Calu3 (cell line): ENCODE measurements at regions not wholly inside any gene's neighbourhood (a gene's known extent, or its start where the extent isn't known, plus 50 kb on each side); places are given as distances from the start of the nearest gene placed in this dataset.

Experiments
- BruUV-seq: library from RNA; stranded (reverse); fragments of 400-500 nt; replicated peaks from 2 replicates; lab custom pipeline; 2021; lab: Mats Ljungman, UMichigan
- CTCF ChIA-PET: fragments of 300-600 bp; sonication (Branson Sonifier 250); formaldehyde crosslinking; loops from one replicate; lab custom pipeline; 2022; ENCODE audit warnings: antibody characterized with exemption; lab: Charles Lee
- DNase-seq: peaks from one replicate; pipeline ENCODE4 v3.0.0; 2022
- H3K27ac Mint-ChIP-seq: one replicate; pipeline ENCODE4 v1.8.0; 2022; ENCODE audit warnings: mixed read lengths; ENCODE audit not compliant: unreplicated experiment
- H3K27me3 Mint-ChIP-seq: one replicate; pipeline ENCODE4 v1.8.0; 2022; ENCODE audit warnings: mixed read lengths; ENCODE audit not compliant: unreplicated experiment
- H3K36me3 Mint-ChIP-seq: one replicate; pipeline ENCODE4 v1.8.0; 2022; ENCODE audit warnings: mild to moderate bottlenecking, moderate library complexity, mixed read lengths; ENCODE audit not compliant: insufficient read depth, unreplicated experiment
- H3K4me1 Mint-ChIP-seq: one replicate; pipeline ENCODE4 v1.8.0; 2022; ENCODE audit warnings: mild to moderate bottlenecking, low read depth, mixed read lengths; ENCODE audit not compliant: unreplicated experiment
- H3K4me3 Mint-ChIP-seq: one replicate; pipeline ENCODE4 v1.8.0; 2022; ENCODE audit warnings: mild to moderate bottlenecking, low read depth, moderate library complexity, mixed read lengths; ENCODE audit not compliant: unreplicated experiment
- H3K9me3 Mint-ChIP-seq: one replicate; pipeline ENCODE4 v1.8.0; 2022; ENCODE audit warnings: low read depth, mixed read lengths; ENCODE audit not compliant: unreplicated experiment
- CTCF ChIP-seq: fragments of 200-600 bp; IDR thresholded peaks from one replicate; pipeline ENCODE4 v1.8.0; 2022; ENCODE audit warnings: antibody characterized with exemption; ENCODE audit not compliant: unreplicated experiment
- intact Hi-C: fragments of 100-400 bp; cut with micrococcal nuclease; formaldehyde crosslinking; loops from one replicate; pipeline ENCODE4 v1.10.0; 2022; ENCODE audit not compliant: unreplicated experiment

- no peak for DNase-seq
- Mint-ChIP-seq H3K27me3 (no peaks in the 10 kb centered on the region), H3K4me3 (no peak overlapping the region), H3K36me3 (no peaks in the 10 kb centered on the region), H3K27ac (no peak overlapping the region), H3K4me1 (peaks cover 14% of the 10 kb centered on the region), H3K9me3 (no peaks in the 10 kb centered on the region)
- BruUV-seq = no TSS peak
- CTCF ChIA-PET = no interaction called here
- intact Hi-C loops = no loop called here
- TF ChIP-seq CTCF = no peak
These were observed 55.2 kb upstream of the GIMD1 start for GRCh38 chr4:106423791-106424190.

GRCh38 chr4:106422766-106423165 is 54.2 kb upstream of the GIMD1 start:
- no TSS peak for BruUV-seq
- Mint-ChIP-seq H3K27me3 (no peaks in the 10 kb centered on the region), H3K4me3 (no peak overlapping the region), H3K4me1 (peaks cover 25% of the 10 kb centered on the region), H3K9me3 (no peaks in the 10 kb centered on the region), H3K36me3 (no peaks in the 10 kb centered on the region), H3K27ac (no peak overlapping the region)
- TF ChIP-seq CTCF = no peak
- intact Hi-C loops = no loop called here
- CTCF ChIA-PET = no interaction called here
- DNase-seq = no peak

DNA sequence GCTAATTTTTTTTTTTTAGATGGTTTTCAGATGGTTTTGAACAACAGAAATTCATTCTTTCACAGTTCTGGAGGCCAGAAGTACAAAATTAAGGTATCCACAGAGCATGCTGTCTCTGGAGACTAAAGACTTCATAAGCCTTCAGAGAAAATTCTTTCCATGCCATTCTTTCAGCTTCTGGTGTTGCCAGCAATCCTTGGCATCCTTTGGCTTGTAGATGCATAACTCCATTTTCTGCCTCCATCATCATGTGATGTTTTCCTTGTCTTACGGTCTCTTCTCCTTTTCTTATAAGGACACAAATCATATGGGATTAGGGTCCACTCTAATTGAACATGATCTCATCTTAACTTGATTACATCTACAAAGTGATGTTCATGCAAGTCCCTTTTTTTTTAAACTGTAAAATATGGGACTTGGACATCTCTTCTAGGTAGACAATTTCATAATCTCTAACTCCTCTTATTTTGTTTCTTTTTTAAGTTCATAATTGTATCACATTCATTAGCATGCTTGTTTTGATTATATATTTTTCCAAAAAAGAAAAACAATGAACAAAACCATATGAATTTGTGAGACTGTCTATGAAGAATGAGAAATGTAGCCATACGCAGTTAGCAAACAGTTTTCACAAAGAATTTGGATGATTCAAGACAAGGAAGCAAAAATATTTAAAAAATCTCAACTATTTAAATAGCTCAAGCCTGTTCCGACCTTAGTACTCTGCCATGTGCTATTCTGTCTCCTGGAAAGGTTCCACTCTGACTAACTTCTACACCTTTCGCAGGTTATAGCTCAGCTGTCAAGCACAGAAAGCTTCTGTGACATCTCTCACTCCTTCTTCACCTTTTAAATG is 53.1 kb upstream of the GIMD1 start:
- no peaks in the 10 kb centered on the region for H3K27me3 Mint-ChIP-seq
- H3K4me1 Mint-ChIP-seq = peaks cover 26% of the 10 kb centered on the region
- intact Hi-C loops = no loop called here
- H3K4me3 Mint-ChIP-seq = no peak overlapping the region
- DNase-seq = no peak
- no peaks in the 10 kb centered on the region for H3K36me3 Mint-ChIP-seq
- H3K9me3 Mint-ChIP-seq = no peaks in the 10 kb centered on the region
- no peak for TF ChIP-seq CTCF
- no peak overlapping the region for H3K27ac Mint-ChIP-seq
- CTCF ChIA-PET = no interaction called here
- BruUV-seq = no TSS peak

GRCh38 chr4:106418444-106418843 is 49.9 kb upstream of the GIMD1 start:
- DNase-seq = no peak
- TF ChIP-seq CTCF = no peak
- CTCF ChIA-PET = no interaction called here
- Mint-ChIP-seq H3K27me3 (no peaks in the 10 kb centered on the region), H3K4me3 (no peak overlapping the region), H3K4me1 (peaks cover 39% of the 10 kb centered on the region), H3K27ac (no peak overlapping the region), H3K9me3 (no peaks in the 10 kb centered on the region), H3K36me3 (no peaks in the 10 kb centered on the region)
- BruUV-seq = no TSS peak
- intact Hi-C loops = no loop called here
